Osteocyte (in vitro differentiated cells): ENCODE measurements at regions not wholly inside any gene's neighbourhood (a gene's known extent, or its start where the extent isn't known, plus 50 kb on each side); places are given as distances from the start of the nearest gene placed in this dataset.

Experiments used
- DNase-seq: peaks from one replicate; pipeline ENCODE4 v3.0.0; 2021; ENCODE audit warnings: mixed read lengths; ENCODE audit not compliant: unreplicated experiment; ENCODE audit errors: extremely low spot score
- H3K27ac Mint-ChIP-seq: one replicate; pipeline ENCODE4 v1.8.0; 2021; ENCODE audit warnings: mild to moderate bottlenecking, mixed read lengths; ENCODE audit not compliant: unreplicated experiment
- H3K27me3 Mint-ChIP-seq: one replicate; pipeline ENCODE4 v1.8.0; 2021; ENCODE audit warnings: mixed read lengths; ENCODE audit not compliant: unreplicated experiment
- H3K36me3 Mint-ChIP-seq: one replicate; pipeline ENCODE4 v1.8.0; 2021; ENCODE audit warnings: mixed read lengths; ENCODE audit not compliant: unreplicated experiment
- H3K4me1 Mint-ChIP-seq: one replicate; pipeline ENCODE4 v1.8.0; 2021; ENCODE audit warnings: mixed read lengths; ENCODE audit not compliant: unreplicated experiment
- H3K4me3 Mint-ChIP-seq: one replicate; pipeline ENCODE4 v1.8.0; 2021; ENCODE audit warnings: mild to moderate bottlenecking, moderate library complexity, mixed read lengths; ENCODE audit not compliant: unreplicated experiment
- H3K9me3 Mint-ChIP-seq: one replicate; pipeline ENCODE4 v1.8.0; 2021; ENCODE audit warnings: mixed read lengths; ENCODE audit not compliant: unreplicated experiment
- TF ChIP-seq, protein P1 (sequence below): fragments of 200-600 bp; sonication (generic); IDR thresholded peaks from 2 replicates; pipeline ENCODE4 v1.5.0; 2021; ENCODE audit warnings: antibody characterized with exemption, mild to moderate bottlenecking, moderate library complexity

DNA sequence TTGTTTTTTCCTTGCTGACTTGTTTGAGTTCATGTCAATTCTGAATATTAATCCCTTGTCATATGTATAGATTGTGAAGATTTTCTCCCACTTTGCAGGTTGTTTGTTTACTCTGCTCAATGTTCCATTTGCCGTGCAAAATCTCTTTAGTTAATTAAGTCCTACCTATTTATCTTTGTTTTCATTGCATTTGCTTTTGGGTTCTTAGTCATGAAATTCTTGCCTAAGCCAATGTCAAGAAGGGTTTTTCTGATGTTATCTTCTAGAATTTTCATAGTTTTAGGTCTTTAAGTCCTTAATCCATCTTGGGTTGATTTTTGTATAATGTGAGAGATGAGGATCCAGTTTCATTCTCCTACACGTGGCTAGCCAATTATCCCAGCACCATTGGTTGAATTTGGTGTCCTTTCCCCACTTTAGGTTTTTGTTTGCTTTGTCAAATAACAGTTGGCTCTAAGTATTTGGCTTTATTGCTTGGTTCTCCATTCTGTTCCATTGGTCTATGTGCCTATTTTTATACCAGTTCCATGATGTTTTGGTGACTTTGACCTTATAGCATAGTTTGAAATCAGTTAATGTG is 163.1 kb upstream of the PGR start:
- Mint-ChIP-seq H3K4me1 (no peaks in the 10 kb centered on the region), H3K4me3 (no peak overlapping the region), H3K27ac (no peak overlapping the region), H3K36me3 (no peaks in the 10 kb centered on the region), H3K27me3 (no peaks in the 10 kb centered on the region), H3K9me3 (peaks cover 23% of the 10 kb centered on the region)
- no peak for DNase-seq
- TF ChIP-seq, protein P1, sequence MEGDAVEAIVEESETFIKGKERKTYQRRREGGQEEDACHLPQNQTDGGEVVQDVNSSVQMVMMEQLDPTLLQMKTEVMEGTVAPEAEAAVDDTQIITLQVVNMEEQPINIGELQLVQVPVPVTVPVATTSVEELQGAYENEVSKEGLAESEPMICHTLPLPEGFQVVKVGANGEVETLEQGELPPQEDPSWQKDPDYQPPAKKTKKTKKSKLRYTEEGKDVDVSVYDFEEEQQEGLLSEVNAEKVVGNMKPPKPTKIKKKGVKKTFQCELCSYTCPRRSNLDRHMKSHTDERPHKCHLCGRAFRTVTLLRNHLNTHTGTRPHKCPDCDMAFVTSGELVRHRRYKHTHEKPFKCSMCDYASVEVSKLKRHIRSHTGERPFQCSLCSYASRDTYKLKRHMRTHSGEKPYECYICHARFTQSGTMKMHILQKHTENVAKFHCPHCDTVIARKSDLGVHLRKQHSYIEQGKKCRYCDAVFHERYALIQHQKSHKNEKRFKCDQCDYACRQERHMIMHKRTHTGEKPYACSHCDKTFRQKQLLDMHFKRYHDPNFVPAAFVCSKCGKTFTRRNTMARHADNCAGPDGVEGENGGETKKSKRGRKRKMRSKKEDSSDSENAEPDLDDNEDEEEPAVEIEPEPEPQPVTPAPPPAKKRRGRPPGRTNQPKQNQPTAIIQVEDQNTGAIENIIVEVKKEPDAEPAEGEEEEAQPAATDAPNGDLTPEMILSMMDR, result no peak

DNA sequence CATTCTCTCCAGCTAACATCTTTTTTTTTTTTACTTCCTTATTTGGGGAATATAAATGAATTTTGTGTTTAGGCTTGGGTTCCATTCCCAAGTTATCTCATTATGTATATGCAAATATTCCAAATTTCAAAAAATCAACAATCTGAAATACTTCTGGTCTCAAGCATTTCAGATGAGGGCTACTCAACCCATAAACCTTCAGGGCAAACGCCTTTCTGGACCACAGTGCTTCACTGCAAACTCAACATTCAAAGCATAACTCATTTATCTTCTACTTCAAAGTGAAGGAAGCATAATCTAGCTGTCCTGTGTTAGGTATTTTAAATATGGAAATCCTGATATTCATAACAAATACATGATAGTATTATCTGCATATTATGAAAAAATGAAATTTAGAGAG is 161.7 kb upstream of the PGR start:
- DNase-seq, result no peak
- no peak overlapping the region for H3K27ac Mint-ChIP-seq
- no peak overlapping the region for H3K4me3 Mint-ChIP-seq
- H3K36me3 Mint-ChIP-seq, result no peaks in the 10 kb centered on the region
- H3K27me3 Mint-ChIP-seq, result no peaks in the 10 kb centered on the region
- H3K9me3 Mint-ChIP-seq, result peaks cover 23% of the 10 kb centered on the region
- TF ChIP-seq, protein P1, result no peak
- no peaks in the 10 kb centered on the region for H3K4me1 Mint-ChIP-seq

DNA sequence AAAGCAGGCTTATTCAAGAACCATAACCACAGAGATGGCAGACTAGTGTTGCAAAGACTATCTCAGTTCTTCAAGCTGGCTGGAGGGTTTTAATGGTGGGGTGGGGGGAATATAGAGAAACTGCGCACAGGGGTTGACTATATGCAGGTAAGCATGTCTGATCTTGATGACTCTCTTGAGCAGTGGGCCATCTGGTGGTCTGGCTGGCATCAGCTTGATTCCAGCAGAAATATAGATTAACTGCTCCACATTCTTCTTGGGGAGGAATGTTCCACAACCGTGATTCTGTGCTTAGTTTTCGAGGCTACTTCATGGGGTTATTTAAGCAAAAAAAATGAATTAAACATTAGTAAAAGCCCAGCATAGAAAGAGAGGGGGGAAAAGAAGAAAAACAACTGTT is 158.8 kb upstream of the PGR start:
- H3K36me3 Mint-ChIP-seq, result no peaks in the 10 kb centered on the region
- peaks cover 20% of the 10 kb centered on the region for H3K9me3 Mint-ChIP-seq
- no peak overlapping the region for H3K27ac Mint-ChIP-seq

DNA sequence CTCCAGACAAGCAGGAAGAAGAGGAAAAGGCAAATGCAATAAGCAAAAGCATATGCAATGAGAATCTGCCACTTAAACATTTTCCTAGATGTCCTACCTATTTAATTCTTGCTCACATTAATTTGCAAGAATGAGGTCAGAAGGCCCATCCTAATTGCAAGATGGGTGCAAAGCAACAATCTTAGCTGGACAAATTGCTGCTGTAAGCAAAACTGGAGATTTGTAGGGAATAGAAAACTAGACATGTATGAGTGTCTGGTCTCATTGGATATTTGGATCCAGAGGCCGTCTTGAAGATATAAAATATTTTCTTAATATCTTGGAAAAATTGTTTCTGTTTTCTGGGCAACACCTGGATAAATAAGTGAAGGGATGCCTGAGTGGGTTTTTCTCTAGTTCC is 150.1 kb upstream of the PGR start:
- Mint-ChIP-seq H3K36me3 (no peaks in the 10 kb centered on the region), H3K4me3 (no peak overlapping the region), H3K27me3 (peaks cover 3% of the 10 kb centered on the region), H3K9me3 (peaks cover 4% of the 10 kb centered on the region), H3K27ac (no peak overlapping the region), H3K4me1 (no peaks in the 10 kb centered on the region)
- TF ChIP-seq, protein P1, result no peak
- no peak for DNase-seq

More for the DNA sequence above, 158.8 kb upstream of the PGR start:
- H3K4me1 Mint-ChIP-seq, result no peaks in the 10 kb centered on the region
- TF ChIP-seq, protein P1, result no peak
- no peaks in the 10 kb centered on the region for H3K27me3 Mint-ChIP-seq
- no peak for DNase-seq
- no peak overlapping the region for H3K4me3 Mint-ChIP-seq

GRCh38 chr11:101278286-101278685 is 148.7 kb upstream of the PGR start:
- Mint-ChIP-seq H3K4me3 (no peak overlapping the region), H3K36me3 (no peaks in the 10 kb centered on the region), H3K4me1 (no peaks in the 10 kb centered on the region), H3K9me3 (peaks cover 4% of the 10 kb centered on the region), H3K27me3 (peaks cover 3% of the 10 kb centered on the region), H3K27ac (no peak overlapping the region)
- DNase-seq, result no peak
- TF ChIP-seq, protein P1, result no peak
